Colon (tissue), 2 donors: ENCODE measurements at regions not wholly inside any gene's neighbourhood (a gene's known extent, or its start where the extent isn't known, plus 50 kb on each side); places are given as distances from the start of the nearest gene placed in this dataset.

Experiments used
- FAIRE-seq: peaks from 2 replicates; lab custom pipeline; 2012; peaks lifted over from hg19 to GRCh38; lab: Jason Lieb, UNC
- donor health status: control.
- donor health status: control.

- no peak for FAIRE-seq
Observed at GRCh38 chr2:120866071-120866470, 130.4 kb downstream of the GLI2 start.

- no peak for FAIRE-seq
Observed at GRCh38 chr2:120866483-120867140, 130.9 kb downstream of the GLI2 start.

DNA sequence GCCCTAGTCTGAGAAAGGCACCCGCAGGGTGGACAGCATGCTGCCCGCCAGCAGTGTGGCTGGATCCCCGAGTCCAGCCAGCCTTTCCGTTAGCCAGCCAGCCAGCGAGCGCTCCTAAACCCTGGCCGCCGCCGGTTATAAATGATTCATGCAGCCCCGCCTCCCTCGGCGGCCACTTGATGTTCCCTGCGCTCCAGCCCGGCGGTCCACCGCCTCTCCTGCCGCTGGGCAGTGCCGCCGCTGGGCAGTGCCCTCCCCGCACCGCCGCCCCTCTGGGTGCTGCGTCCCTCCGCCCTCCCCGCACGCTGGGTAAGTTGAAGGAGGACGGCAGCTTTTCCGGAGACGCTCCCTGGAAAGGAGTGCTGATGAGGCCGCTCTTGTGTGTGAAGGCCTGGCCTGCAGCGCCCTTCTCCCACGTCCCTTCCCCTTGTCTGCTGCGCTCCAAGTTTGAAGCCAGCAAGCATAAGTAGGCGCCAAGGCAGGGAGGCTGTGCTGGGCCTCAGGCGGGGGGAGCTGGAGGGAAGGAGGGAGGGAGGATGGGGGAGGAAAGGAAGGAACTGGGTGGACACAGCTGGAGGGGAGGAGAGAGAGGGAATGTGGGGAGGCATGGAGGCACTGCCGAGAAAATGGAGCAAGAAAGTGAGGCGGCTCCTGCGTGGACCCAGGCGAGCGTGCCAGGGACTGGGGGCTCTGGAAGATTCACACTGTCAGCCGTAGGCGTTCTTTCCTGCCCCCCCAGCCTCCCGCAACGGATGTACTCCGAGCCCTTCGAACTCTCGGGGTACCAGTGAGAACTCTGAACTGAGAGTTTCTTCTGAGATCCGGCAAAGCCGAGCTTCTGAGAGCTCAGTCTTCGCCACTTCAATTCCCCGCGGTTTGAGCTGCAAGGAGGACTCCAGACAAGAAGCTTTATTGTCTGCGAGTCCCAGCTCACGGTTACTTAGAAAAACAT, 131.9 kb downstream of the GLI2 start:
- no peak for FAIRE-seq

- FAIRE-seq = no peak
Observed at GRCh38 chr2:120868366-120868765, 132.7 kb downstream of the GLI2 start.

- FAIRE-seq = no peak
Observed at GRCh38 chr2:120869036-120869729, 133.5 kb downstream of the GLI2 start.

DNA sequence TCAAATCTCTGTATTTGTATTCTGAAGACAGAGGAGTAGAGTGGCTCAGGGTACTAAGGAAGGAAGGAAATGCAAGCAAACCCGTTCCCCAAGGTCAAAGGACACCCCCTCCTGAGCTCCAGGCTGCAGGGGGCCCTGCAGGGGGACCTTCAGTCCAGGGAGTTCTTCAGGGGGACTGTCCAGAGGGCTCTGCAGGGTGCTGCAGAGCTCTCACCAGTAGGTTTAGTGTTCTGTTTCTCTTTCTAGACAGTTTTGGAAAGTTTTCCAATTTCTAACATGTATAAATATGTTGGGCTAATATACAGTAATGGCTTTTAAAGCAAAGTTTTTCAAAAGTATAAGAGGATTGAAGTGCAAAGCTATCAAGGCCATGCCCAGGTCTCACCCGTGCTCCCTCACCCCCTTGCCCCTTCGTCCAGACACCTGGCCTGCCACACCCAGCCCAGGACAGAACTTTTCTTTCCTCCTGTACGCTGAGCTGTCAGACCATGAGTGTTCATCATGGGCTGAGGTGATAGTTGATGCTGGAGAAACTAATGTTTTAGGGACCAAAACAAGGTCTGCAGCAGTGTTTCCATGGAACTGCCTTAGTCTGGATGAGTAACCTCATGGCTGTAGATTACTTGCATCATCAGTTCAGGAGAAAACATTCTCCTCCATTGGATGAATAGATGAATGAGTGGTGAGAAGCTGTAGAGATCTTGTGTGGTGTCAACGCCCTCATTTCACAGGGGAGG, 134.2 kb downstream of the GLI2 start:
- no peak for FAIRE-seq

GRCh38 chr2:120870467-120870788, 134.8 kb downstream of the GLI2 start:
- no peak for FAIRE-seq

GRCh38 chr2:120871016-120871635, 135.5 kb downstream of the GLI2 start:
- FAIRE-seq = no peak

- no peak for FAIRE-seq
Observed at GRCh38 chr2:120871881-120872620, 136.4 kb downstream of the GLI2 start.

GRCh38 chr2:120873958-120874887, 138.6 kb downstream of the GLI2 start:
- no peak for FAIRE-seq

GRCh38 chr2:120874888-120875275, 139.2 kb downstream of the GLI2 start:
- FAIRE-seq = no peak

DNA sequence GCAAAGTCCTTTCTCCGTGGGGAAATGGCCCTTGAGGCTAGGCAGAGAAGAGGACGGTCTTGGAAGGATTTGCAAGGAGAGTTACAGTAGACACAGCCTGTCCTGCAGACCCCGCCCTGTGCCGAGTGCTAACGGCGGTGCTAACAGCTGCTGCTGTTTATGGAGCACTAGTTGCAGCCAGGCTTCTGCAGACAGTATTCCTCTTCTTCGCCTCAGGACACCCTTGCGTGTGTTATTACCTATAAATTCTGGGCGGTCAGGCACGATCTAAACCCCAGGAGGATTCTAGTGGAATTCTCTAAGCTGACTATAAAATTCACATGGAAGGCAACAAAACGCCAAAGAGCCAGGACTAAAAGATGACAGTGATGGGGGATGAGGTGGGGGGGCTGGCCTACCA, 139.8 kb downstream of the GLI2 start:
- no peak for FAIRE-seq

- FAIRE-seq = no peak
Observed at GRCh38 chr2:120876526-120877280, 141.0 kb downstream of the GLI2 start.

- FAIRE-seq = no peak
Observed at GRCh38 chr2:120877409-120877808, 141.7 kb downstream of the GLI2 start.

GRCh38 chr2:120878970-120879369, 143.3 kb downstream of the GLI2 start:
- no peak for FAIRE-seq

DNA sequence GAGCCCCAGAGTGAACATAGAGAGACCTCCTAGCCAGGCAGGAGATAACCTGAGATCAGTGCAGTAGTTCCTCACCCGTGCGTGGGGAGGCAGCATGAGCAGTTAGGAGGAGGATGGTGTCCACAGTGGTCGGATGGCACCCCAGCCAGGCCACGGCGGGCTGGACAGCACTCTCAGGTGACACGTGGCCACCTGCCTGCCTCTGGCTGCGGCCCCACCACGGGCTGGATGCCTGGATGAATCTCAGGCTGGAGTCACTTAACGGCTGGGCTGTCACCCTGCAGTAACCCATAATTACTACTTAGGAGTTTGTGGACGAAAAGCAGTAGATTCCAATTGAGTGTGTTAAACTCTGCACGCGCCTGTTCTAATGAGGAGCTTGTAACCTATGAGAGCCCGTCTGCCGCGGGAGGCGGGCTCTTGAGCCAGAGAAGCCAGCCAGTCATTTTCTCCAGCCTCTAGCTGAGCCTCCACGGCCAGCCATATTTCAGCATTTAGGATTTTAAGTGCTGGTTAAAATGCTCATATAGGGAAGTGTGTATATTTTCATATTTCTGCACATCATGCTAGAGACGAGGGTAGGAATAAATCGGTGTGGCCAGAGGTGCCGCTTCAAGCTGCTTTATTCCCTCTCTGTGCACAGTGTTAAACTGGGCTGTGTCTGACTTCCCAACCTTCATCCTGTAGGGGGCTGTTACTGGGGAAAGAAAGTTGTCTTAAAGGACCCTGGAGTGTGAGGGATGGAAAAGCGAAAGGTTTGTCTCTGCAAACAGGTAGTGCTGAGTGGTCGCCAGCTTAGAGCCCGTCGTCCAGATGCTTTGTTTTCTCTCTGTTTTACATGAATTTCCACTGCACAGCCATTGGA, 144.0 kb downstream of the GLI2 start:
- no peak for FAIRE-seq

GRCh38 chr2:120880381-120880780, 144.7 kb downstream of the GLI2 start:
- no peak for FAIRE-seq
